HEK293 (cell line): ENCODE measurements at regions not wholly inside any gene's neighbourhood (a gene's known extent, or its start where the extent isn't known, plus 50 kb on each side); places are given as distances from the start of the nearest gene placed in this dataset.
A peak's percentile ranks its signal among the peaks of the same experiment; 100 is the strongest.

Source experiments
- CTCF ChIA-PET: fragments of 350-600 bp; formaldehyde crosslinking; extraction: SDS; loops from one replicate; lab custom pipeline; 2021; ENCODE audit warnings: antibody characterized with exemption; lab: Yijun Ruan, JAX
- POLR2A ChIA-PET: fragments of 300-600 bp; formaldehyde crosslinking; extraction: SDS; loops from one replicate; lab custom pipeline; 2020; ENCODE audit warnings: antibody characterized with exemption, inconsistent platforms; lab: Yijun Ruan, JAX
- H3K27ac ChIP-seq: fragments of 200-500 bp; sonication (Bioruptor generic); 2 replicates; pipeline ENCODE4 v1.5.1; 2014; ENCODE audit warnings: low read depth, low read length, control low read depth, inconsistent platforms; ENCODE audit errors: extremely low read depth
- H3K36me3 ChIP-seq, 2 experiments: fragments of 200-500 bp in 1 of 2; sonication (Bioruptor generic) in 1 of 2; 1 replicate in 1 of 2; 2 replicates in 1 of 2; pipeline ENCODE4 v1.5.1; 2014 to 2017; ENCODE audit warnings: inconsistent platforms in 2 of 2, low read length in 2 of 2; ENCODE audit not compliant: control insufficient read depth in 2 of 2, insufficient read depth in 1 of 2
- H3K4me1 ChIP-seq: fragments of 200-500 bp; sonication (Bioruptor generic); 2 replicates; pipeline ENCODE4 v1.5.1; 2014; ENCODE audit warnings: mild to moderate bottlenecking, low read length, inconsistent platforms; ENCODE audit not compliant: control insufficient read depth, insufficient read depth
- H3K4me3 ChIP-seq: 2 replicates; pipeline ENCODE4 v1.5.1; 2011; ENCODE audit warnings: low read depth, mild to moderate bottlenecking, control low read depth, low read length, moderate library complexity
- H3K9me3 ChIP-seq: fragments of 200-500 bp; sonication (Bioruptor generic); 2 replicates; pipeline ENCODE4 v1.5.1; 2014; ENCODE audit warnings: low read depth, low read length, inconsistent platforms; ENCODE audit not compliant: control insufficient read depth, insufficient read depth
- GLI4 ChIP-seq: fragments of 450-650 bp; formaldehyde crosslinking; IDR thresholded peaks from 2 replicates; pipeline ENCODE4 v1.5.1; 2016; ENCODE audit warnings: missing biosample characterization, missing genetic modification characterization
- HOXA7 ChIP-seq: sonication (generic); formaldehyde crosslinking; IDR thresholded peaks from 2 replicates; pipeline ENCODE4 v1.8.1; 2022; ENCODE audit warnings: missing genetic modification reagents, borderline replicate concordance
- PRDM10 ChIP-seq: fragments of 450-650 bp; formaldehyde crosslinking; IDR thresholded peaks from 2 replicates; pipeline ENCODE4 v1.5.1; 2016; ENCODE audit warnings: missing biosample characterization, missing genetic modification characterization
- PRDM6 ChIP-seq: fragments of 450-650 bp; formaldehyde crosslinking; IDR thresholded peaks from 2 replicates; pipeline ENCODE4 v1.5.1; 2017; ENCODE audit warnings: missing biosample characterization, missing genetic modification characterization
- ZBTB44 ChIP-seq: fragments of 450-650 bp; IDR thresholded peaks from 2 replicates; pipeline ENCODE4 v1.5.1; 2018; ENCODE audit warnings: missing biosample characterization, mild to moderate bottlenecking, missing genetic modification characterization
- ZBTB49 ChIP-seq: fragments of 450-650 bp; formaldehyde crosslinking; IDR thresholded peaks from 2 replicates; pipeline ENCODE4 v1.5.1; 2016; ENCODE audit warnings: missing biosample characterization, missing genetic modification characterization, low read depth
- ZIC2 ChIP-seq: fragments of 450-650 bp; formaldehyde crosslinking; IDR thresholded peaks from 2 replicates; pipeline ENCODE4 v1.5.1; 2016; ENCODE audit warnings: missing biosample characterization, missing genetic modification characterization
- ZNF140 ChIP-seq: fragments of 450-650 bp; formaldehyde crosslinking; IDR thresholded peaks from 2 replicates; pipeline ENCODE4 v1.5.1; 2016; ENCODE audit warnings: missing biosample characterization, missing genetic modification characterization
- ZNF155 ChIP-seq: fragments of 450-650 bp; formaldehyde crosslinking; IDR thresholded peaks from 2 replicates; pipeline ENCODE4 v1.5.1; 2016; ENCODE audit warnings: missing biosample characterization, missing genetic modification characterization
- ZNF174 ChIP-seq: fragments of 450-650 bp; formaldehyde crosslinking; IDR thresholded peaks from 2 replicates; pipeline ENCODE4 v1.5.0; 2017; ENCODE audit warnings: missing biosample characterization, mild to moderate bottlenecking, missing genetic modification characterization
- ZNF2 ChIP-seq: fragments of 450-650 bp; formaldehyde crosslinking; IDR thresholded peaks from 2 replicates; pipeline ENCODE4 v1.5.1; 2016; ENCODE audit warnings: missing biosample characterization, missing genetic modification characterization
- ZNF202 ChIP-seq: fragments of 450-650 bp; formaldehyde crosslinking; IDR thresholded peaks from 2 replicates; pipeline ENCODE4 v1.5.1; 2016; ENCODE audit warnings: missing biosample characterization, missing genetic modification characterization, borderline replicate concordance
- ZNF292 ChIP-seq: fragments of 450-650 bp; formaldehyde crosslinking; IDR thresholded peaks from 2 replicates; pipeline ENCODE4 v1.5.1; 2016; ENCODE audit warnings: low read depth, missing biosample characterization, missing genetic modification characterization, borderline replicate concordance
- ZNF426 ChIP-seq: fragments of 450-650 bp; formaldehyde crosslinking; IDR thresholded peaks from 2 replicates; pipeline ENCODE4 v1.5.1; 2017; ENCODE audit warnings: missing biosample characterization, missing genetic modification characterization, mild to moderate bottlenecking, inconsistent platforms, moderate library complexity
- ZNF433 ChIP-seq: fragments of 450-650 bp; formaldehyde crosslinking; IDR thresholded peaks from 2 replicates; pipeline ENCODE4 v1.5.1; 2016; ENCODE audit warnings: missing biosample characterization, missing genetic modification characterization, low read depth
- ZNF510 ChIP-seq: fragments of 450-650 bp; formaldehyde crosslinking; IDR thresholded peaks from 2 replicates; pipeline ENCODE4 v1.5.1; 2018; ENCODE audit warnings: mild to moderate bottlenecking, missing genetic modification characterization, missing biosample characterization; ENCODE audit not compliant: insufficient replicate concordance
- ZNF514 ChIP-seq: fragments of 450-650 bp; formaldehyde crosslinking; IDR thresholded peaks from 2 replicates; pipeline ENCODE4 v1.5.1; 2016; ENCODE audit warnings: missing biosample characterization, missing genetic modification characterization
- ZNF560 ChIP-seq: fragments of 450-650 bp; formaldehyde crosslinking; IDR thresholded peaks from 2 replicates; pipeline ENCODE4 v1.5.1; 2017; ENCODE audit warnings: missing biosample characterization, missing genetic modification characterization, borderline replicate concordance
- ZNF561 ChIP-seq: fragments of 450-650 bp; IDR thresholded peaks from 2 replicates; pipeline ENCODE4 v1.5.1; 2018; ENCODE audit warnings: missing biosample characterization, missing genetic modification characterization, borderline replicate concordance
- ZNF654 ChIP-seq: fragments of 450-650 bp; formaldehyde crosslinking; IDR thresholded peaks from 2 replicates; pipeline ENCODE4 v1.5.1; 2016; ENCODE audit warnings: low read depth, missing biosample characterization, missing genetic modification characterization
- ZNF830 ChIP-seq: fragments of 450-650 bp; IDR thresholded peaks from 2 replicates; pipeline ENCODE4 v1.5.0; 2018; ENCODE audit warnings: missing biosample characterization, missing genetic modification characterization, low read depth, mild to moderate bottlenecking, moderate library complexity
- ZNF843 ChIP-seq: fragments of 450-650 bp; formaldehyde crosslinking; IDR thresholded peaks from 2 replicates; pipeline ENCODE4 v1.5.1; 2016; ENCODE audit warnings: missing biosample characterization, missing genetic modification characterization
- ZSCAN16 ChIP-seq: fragments of 450-650 bp; formaldehyde crosslinking; IDR thresholded peaks from 2 replicates; pipeline ENCODE4 v1.5.1; 2016; ENCODE audit warnings: missing biosample characterization, missing genetic modification characterization

GRCh38 chr7:131861620-131862346 lies 305.4 kb upstream of the PODXL start:
- H3K9me3 ChIP-seq: no peaks in the 10 kb centered on the region
- no peaks in the 10 kb centered on the region for H3K36me3 ChIP-seq
- no peak for TF ChIP-seq ZNF155 (tag by site-specific recombination)
- TF ChIP-seq PRDM10 (tag by site-specific recombination): no peak
- TF ChIP-seq ZNF174 (tag by site-specific recombination): no peak
- no peak for TF ChIP-seq ZNF433 (tag by site-specific recombination)
- TF ChIP-seq ZSCAN16: 0 out of 2 replicates have a peak, but pooled peaks have one; percentile 31
- TF ChIP-seq ZNF843 (tag by site-specific recombination): no peak
- no peak for TF ChIP-seq ZNF514 (tag by site-specific recombination)
- TF ChIP-seq ZNF510 (tag by site-specific recombination): no peak
- 0 out of 2 replicates have a peak, but pooled peaks have one; percentile 5 for TF ChIP-seq ZNF654 (tag by site-specific recombination)
- TF ChIP-seq ZIC2 (tag by site-specific recombination): peak; percentile 81
- TF ChIP-seq ZNF560 (tag by site-specific recombination): no peak
- TF ChIP-seq ZBTB44 (tag by site-specific recombination): peak; percentile 80
- no peak overlapping the region for H3K4me3 ChIP-seq
- no peak overlapping the region for H3K27ac ChIP-seq
- no peaks in the 10 kb centered on the region for H3K4me1 ChIP-seq
- POLR2A ChIA-PET: no interaction called here
- CTCF ChIA-PET: interaction anchor here (0.5 to 1.0 kb wide), 6 partner anchors 18 to 720 kb away, joined by 3 to 4 read pairs (median 3); no protein-coding TSS in a partner anchor

GRCh38 chr7:131859147-131859821 lies 302.9 kb upstream of the PODXL start:
- Histone ChIP-seq H3K9me3 (no peaks in the 10 kb centered on the region), H3K36me3 (no peaks in the 10 kb centered on the region), H3K27ac (no peak overlapping the region), H3K4me3 (no peak overlapping the region), H3K4me1 (no peaks in the 10 kb centered on the region)
- POLR2A ChIA-PET: interaction anchor here (0.6 to 1.1 kb wide), 5 partner anchors 15 to 384 kb away, joined by 3 to 9 read pairs (median 3); no protein-coding TSS in a partner anchor
- CTCF ChIA-PET: interaction anchor here (0.6 to 3.6 kb wide), 55 partner anchors 9 to 1915 kb away, joined by 3 to 37 read pairs (median 4); no protein-coding TSS in a partner anchor
- TF ChIP-seq ZNF292 (tag by site-specific recombination): no peak
- TF ChIP-seq ZNF140 (tag by site-specific recombination): no peak
- TF ChIP-seq ZNF202: no peak
- TF ChIP-seq GLI4 (tag by site-specific recombination): no peak
- TF ChIP-seq HOXA7 (CRISPR knock-in tag): no peak
- no peak for TF ChIP-seq ZNF560 (tag by site-specific recombination)
- no peak for TF ChIP-seq ZNF561 (tag by site-specific recombination)
- TF ChIP-seq ZBTB49: no peak
- 0 out of 2 replicates have a peak, but pooled peaks have one; percentile 59 for TF ChIP-seq ZNF2 (tag by site-specific recombination)
- TF ChIP-seq PRDM6: no peak
- TF ChIP-seq ZNF514 (tag by site-specific recombination): no peak
- TF ChIP-seq ZNF426 (tag by site-specific recombination): no peak
- TF ChIP-seq ZNF830: no peak
